Endothelial cell of umbilical vein (primary cell): ENCODE measurements at regions not wholly inside any gene's neighbourhood (a gene's known extent, or its start where the extent isn't known, plus 50 kb on each side); places are given as distances from the start of the nearest gene placed in this dataset.

Experiments
- GATA2 ChIP-seq: IDR thresholded peaks from 2 replicates; pipeline ENCODE4 v1.7.0; 2011; ENCODE audit warnings: low read depth, mild to moderate bottlenecking, moderate library complexity, mixed read lengths, low read length; ENCODE audit not compliant: insufficient read length, insufficient read depth
- POLR2A ChIP-seq: IDR thresholded peaks from 2 replicates; pipeline ENCODE4 v1.6.1; 2012; ENCODE audit warnings: low read depth, mild to moderate bottlenecking, control low read depth, low read length
- POLR2AphosphoS5 ChIP-seq: IDR thresholded peaks from 2 replicates; pipeline ENCODE4 v1.6.1; 2012; ENCODE audit warnings: low read depth, mild to moderate bottlenecking, control low read depth, low read length, moderate library complexity; ENCODE audit not compliant: insufficient read depth
- TF ChIP-seq, protein P1 (sequence below), 2 donors: IDR thresholded peaks; 1 replicate in 1 of 2; 2 replicates in 1 of 2; pipeline ENCODE4 v1.5.1; 2011; ENCODE audit warnings: low read length in 2 of 2, mild to moderate bottlenecking in 2 of 2, moderate library complexity in 2 of 2, control low read depth in 1 of 2, inconsistent platforms in 1 of 2, low read depth in 1 of 2; ENCODE audit not compliant: insufficient read depth in 1 of 2; ENCODE audit errors: extremely low read depth in 1 of 2

DNA sequence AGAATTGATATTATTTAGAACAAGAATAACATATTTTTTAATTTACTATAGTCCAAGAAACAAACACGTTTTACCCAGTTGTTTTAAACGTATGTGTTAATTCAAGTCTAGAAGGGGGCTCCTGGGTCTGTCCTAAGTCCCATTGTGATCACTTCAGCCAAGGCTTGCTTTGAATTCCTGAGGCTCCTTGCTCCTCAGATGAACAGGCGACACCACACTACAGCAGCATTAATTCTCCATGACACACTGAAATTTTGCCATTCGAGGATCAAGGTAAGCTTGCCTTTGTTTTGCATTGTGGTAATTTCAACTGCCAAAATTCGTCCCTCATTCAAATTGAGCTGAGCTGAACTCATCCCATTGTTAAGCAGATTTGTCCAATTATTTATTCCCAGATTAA is 1442.6 kb downstream of the SLITRK5 start:
- TF ChIP-seq, protein P1, sequence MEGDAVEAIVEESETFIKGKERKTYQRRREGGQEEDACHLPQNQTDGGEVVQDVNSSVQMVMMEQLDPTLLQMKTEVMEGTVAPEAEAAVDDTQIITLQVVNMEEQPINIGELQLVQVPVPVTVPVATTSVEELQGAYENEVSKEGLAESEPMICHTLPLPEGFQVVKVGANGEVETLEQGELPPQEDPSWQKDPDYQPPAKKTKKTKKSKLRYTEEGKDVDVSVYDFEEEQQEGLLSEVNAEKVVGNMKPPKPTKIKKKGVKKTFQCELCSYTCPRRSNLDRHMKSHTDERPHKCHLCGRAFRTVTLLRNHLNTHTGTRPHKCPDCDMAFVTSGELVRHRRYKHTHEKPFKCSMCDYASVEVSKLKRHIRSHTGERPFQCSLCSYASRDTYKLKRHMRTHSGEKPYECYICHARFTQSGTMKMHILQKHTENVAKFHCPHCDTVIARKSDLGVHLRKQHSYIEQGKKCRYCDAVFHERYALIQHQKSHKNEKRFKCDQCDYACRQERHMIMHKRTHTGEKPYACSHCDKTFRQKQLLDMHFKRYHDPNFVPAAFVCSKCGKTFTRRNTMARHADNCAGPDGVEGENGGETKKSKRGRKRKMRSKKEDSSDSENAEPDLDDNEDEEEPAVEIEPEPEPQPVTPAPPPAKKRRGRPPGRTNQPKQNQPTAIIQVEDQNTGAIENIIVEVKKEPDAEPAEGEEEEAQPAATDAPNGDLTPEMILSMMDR (IDR thresholded peaks at IDR 0.05; ENCODE audit: extremely low read depth in 1 of 2, insufficient read depth in 1 of 2, low read depth in 1 of 2, low read length in 2 of 2) = no peak
- no peak for TF ChIP-seq GATA2
- TF ChIP-seq POLR2AphosphoS5 = no peak
- TF ChIP-seq POLR2A = no peak
